Fibroblast of upper back skin (primary cell): ENCODE measurements at regions not wholly inside any gene's neighbourhood (a gene's known extent, or its start where the extent isn't known, plus 50 kb on each side); places are given as distances from the start of the nearest gene placed in this dataset.
"Not testable (repeated sequence)": the region's sequence is repeated elsewhere in the genome, so short reads cannot be mapped to it uniquely, and the experiment has no call there.

Experiments used
- DNase-seq: peaks from one replicate; pipeline ENCODE4 v3.0.0-alpha.2; 2013

DNA sequence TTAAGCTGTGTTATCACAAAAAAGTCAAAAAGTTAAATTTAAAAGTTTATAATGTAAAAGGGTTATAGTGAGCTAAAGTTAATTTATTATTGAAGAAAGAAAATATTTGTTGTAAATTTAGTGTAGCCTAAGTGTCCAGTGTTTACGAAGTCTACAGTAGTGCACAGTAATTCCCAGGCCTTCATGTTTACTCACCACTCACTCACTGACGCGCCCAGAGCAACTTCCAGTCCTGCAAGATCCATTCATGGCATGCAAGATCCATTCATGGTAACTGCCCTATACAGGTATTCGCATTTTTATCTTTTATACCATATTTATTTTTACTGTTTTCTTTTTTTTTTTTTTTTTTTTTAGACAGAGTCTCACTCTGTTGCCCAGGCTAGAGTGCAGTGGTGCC is 69.5 kb downstream of the TPRA1 start:
- DNase-seq: no peak

GRCh38 chr3:127518456-127519081 is 72.0 kb downstream of the TPRA1 start:
- no peak for DNase-seq

GRCh38 chr3:127512256-127512655 is 78.3 kb downstream of the TPRA1 start:
- DNase-seq: no peak

DNA sequence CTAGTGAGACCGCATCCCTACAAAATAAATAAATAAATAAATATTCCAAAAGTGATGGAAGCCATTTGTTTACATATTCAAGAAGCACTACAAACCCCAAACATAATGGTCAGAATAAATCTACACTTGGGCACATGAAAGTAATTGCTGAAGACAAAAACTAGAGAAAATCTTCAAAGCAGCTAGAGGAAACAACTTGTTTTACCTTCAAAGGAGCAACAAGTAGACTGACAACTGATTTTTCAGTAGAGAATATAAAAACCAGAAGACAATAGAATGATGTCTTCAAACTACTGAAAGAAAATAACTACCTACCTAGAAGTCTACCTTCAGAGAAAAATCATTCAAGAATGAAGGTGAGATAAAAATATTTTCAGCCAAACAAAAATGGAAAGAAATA is 89.4 kb downstream of the TPRA1 start:
- DNase-seq: no peak

- DNase-seq: no peak
Observed at GRCh38 chr3:127497676-127498075, 92.9 kb downstream of the TPRA1 start.

- no peak for DNase-seq
Observed at GRCh38 chr3:127497166-127497565, 93.4 kb downstream of the TPRA1 start.

- no peak for DNase-seq
Observed at GRCh38 chr3:127495821-127496655, 94.5 kb downstream of the TPRA1 start.

GRCh38 chr3:127493924-127494646 is 96.4 kb downstream of the TPRA1 start:
- DNase-seq: no peak

GRCh38 chr3:127492426-127492825 is 98.1 kb downstream of the TPRA1 start:
- no peak for DNase-seq

GRCh38 chr3:127491909-127492308 is 98.6 kb downstream of the TPRA1 start:
- no peak for DNase-seq

- no peak for DNase-seq
Observed at GRCh38 chr3:127491323-127491722, 99.2 kb downstream of the TPRA1 start.

- not testable (repeated sequence) for DNase-seq
Observed at GRCh38 chr3:127491024-127491305, 99.6 kb downstream of the TPRA1 start.

DNA sequence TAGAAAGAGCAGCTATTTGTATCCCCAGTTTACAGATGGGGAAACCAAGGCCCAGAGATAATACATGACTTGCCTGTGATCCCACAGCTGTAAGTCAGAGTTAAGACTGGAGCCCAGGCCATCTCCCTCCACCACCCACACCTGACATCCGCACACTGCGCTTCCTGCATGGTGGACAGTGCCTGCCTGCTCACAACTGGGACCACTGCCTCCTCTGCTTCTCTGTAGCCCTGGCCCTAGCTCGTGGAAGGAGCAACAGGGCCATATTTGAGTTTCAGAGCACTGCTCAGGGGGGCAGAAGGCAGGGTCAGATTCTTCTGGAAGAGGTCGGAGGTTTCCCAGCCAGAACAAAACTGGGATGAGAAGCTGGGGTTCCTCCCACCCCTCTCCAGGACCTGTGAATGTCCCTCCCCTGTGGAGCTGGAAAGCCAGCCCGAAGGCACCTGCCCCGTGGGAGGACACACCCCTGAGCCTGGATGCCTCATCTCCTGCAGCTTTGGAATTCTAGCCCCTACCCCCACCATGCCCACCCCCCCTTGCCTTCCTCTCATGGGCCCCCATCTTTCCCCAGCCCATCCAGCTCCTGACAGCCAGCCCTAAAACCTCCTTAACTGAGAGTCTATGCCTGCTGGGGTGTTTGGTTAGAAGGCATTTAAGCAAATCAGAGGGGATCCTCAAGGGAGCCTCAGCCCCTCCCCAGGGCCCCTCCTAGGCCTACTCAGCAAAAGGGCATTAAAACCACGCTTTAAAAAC is 100.1 kb downstream of the TPRA1 start:
- no peak for DNase-seq

DNA sequence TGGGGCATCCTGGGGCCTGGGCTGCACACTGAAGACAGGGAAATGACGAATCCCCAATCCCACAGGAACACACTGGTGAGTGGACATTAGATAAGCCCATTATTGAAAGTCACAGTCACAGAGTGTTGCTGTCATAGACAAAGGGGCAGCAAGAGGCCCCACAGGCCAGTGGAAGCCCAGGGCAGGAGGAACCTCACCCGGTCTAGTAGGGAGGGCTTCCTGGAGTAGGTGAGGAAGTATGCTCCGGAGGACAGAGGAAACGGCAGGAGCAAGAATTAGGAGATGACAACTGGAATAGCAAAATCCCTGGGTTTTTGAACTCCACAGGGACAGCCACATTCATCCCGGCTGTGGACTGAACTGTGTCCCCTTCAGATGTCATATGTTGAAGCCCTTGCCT is 101.2 kb downstream of the TPRA1 start:
- no peak for DNase-seq

DNA sequence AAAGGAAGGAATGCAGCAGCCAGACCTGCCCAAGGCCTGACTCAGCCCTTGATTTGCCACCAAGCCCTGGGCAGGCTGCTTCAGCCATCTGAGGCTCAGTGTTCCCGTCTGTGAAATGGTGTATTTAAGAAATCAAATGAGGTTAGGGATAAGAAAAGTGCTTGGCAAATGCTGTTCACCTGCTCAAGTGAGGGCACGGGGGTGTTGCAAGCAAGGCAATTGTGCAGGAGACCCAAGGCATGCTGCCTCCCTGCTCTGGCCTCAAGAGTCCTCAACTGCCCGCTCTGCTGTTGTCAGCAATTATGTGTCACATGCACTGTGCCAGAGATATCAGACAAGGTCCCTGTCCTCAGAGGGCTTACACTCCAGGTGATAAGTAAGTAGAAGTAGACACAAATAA is 101.8 kb downstream of the TPRA1 start:
- DNase-seq: no peak

DNA sequence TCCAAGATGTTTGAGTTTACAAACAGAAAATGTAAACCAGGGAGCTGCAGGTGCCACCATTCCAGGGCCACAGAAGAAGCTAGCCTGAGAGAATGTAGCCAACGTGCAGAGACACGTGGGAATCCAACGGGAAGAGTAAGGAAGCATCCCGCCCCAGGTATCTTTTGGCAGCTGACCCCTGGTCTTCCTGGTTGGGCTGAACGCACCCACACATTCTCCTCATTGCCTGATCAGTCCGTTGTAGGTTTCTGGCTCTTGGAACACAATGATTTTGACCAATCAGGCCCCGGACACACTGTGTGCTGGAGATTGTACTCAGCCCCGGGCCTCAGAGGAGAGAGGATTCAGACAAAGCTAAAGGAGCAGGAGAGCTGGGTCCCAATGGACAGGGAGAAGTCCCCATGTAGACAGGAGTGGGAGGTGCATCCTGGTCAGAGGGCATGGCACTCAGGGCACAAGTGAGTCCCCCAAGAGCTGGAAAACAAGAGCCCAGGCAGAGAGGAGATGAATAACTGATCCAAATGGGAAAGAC is 102.3 kb downstream of the TPRA1 start:
- DNase-seq: no peak

DNA sequence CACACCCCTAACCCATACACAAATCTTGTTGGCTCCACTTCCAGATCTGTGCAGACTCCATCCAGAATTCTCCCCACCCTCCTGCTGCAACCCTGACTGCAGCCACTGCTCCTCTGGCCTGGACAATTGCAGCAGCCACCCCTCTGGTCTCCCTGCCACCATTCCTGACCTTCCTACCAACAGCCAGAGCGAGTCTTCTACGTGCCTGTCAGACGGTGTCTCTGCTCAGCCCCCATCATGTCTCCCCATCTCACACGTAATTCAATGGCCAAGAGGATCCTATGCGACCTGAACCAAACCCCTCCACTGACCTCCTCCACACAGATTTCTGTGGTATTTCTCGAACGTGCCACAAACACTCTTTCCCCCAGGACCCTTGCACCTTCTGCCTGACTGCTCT is 103.3 kb downstream of the TPRA1 start:
- no peak for DNase-seq

DNA sequence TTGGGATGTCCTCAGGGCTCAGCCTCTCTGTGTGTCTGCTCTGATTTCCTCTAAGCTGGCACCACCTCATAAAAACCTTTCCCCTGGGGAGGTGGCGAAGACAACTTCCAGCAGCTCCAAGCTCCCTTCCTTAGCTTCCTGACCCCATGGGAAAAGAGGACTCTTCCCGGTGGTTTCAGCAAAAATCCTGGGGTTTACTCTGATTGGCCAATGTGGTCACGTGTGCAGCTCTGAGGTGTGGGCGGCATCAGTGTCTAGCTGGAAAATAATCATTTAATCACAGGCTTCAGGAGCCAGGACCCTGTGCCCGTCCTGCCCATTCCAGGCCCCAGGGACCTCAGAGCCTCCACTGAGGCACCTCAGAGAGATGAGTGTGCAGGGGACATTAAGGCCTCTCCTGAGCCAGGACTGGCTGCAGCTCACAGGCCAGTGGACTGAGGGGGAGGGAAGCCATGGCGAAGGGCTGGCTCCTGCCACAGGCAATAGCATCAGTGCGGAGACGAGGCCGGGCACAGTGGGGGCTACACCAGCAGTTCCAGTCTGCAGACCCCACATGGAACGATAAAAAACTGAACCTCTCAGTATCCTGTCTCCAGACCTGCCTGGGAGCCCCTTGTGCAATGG is 104.1 kb downstream of the TPRA1 start:
- DNase-seq: no peak

GRCh38 chr3:127485396-127486170 is 105.0 kb downstream of the TPRA1 start:
- DNase-seq: no peak

- peak; percentile 4 for DNase-seq
Observed at GRCh38 chr3:127484601-127485388, 105.7 kb downstream of the TPRA1 start.
